Panc1 (cell line): ENCODE measurements at regions not wholly inside any gene's neighbourhood (a gene's known extent, or its start where the extent isn't known, plus 50 kb on each side); places are given as distances from the start of the nearest gene placed in this dataset.

Experiments
- ATAC-seq: fragments of 200-7000 bp; cut with Tn5 transposase; 2 replicates; pipeline ENCODE4 v1.9.1; 2020; ENCODE audit warnings: mild to moderate bottlenecking, moderate library complexity
- BruUV-seq: library from RNA; stranded (reverse); fragments of 400-500 nt; replicated peaks from 2 replicates; lab custom pipeline; 2021; lab: Mats Ljungman, UMichigan
- CTCF ChIA-PET: fragments of 300-600 bp; sonication (Branson Sonifier 250); formaldehyde crosslinking; loops from one replicate; lab custom pipeline; 2022; ENCODE audit warnings: antibody characterized with exemption; lab: Charles Lee
- POLR2A ChIA-PET: fragments of 300-600 bp; sonication (Branson Sonifier 250); formaldehyde crosslinking; loops from one replicate; lab custom pipeline; 2022; ENCODE audit warnings: antibody characterized with exemption; lab: Charles Lee
- DNase-seq: peaks from one replicate; pipeline ENCODE4 v3.0.0-alpha.2; 2010; ENCODE audit warnings: low read depth, low spot score
- H3K27ac ChIP-seq: 2 replicates; pipeline ENCODE4 v1.5.1; 2011; ENCODE audit warnings: mild to moderate bottlenecking, low read length, inconsistent platforms
- H3K27me3 ChIP-seq: fragments of 200-500 bp; sonication (Bioruptor generic); 2 replicates; pipeline ENCODE4 v1.6.0; 2014; ENCODE audit warnings: low read length, inconsistent platforms; ENCODE audit not compliant: control insufficient read depth, insufficient read depth
- H3K36me3 ChIP-seq: fragments of 200-500 bp; sonication (Bioruptor generic); 2 replicates; pipeline ENCODE4 v1.5.1; 2014; ENCODE audit warnings: inconsistent platforms, mild to moderate bottlenecking, low read length, moderate library complexity; ENCODE audit not compliant: control insufficient read depth, insufficient read depth
- H3K4me1 ChIP-seq: 2 replicates; pipeline ENCODE4 v1.5.1; 2011; ENCODE audit warnings: inconsistent platforms, mild to moderate bottlenecking, low read length, moderate library complexity; ENCODE audit not compliant: control insufficient read depth, insufficient read depth
- H3K4me3 ChIP-seq, 2 experiments: 2 replicates each; pipeline ENCODE4 v1.5.1; 2011 to 2012; ENCODE audit warnings: low read depth in 2 of 2, low read length in 2 of 2, mild to moderate bottlenecking in 2 of 2, inconsistent platforms in 1 of 2, moderate library complexity in 1 of 2
- H3K9me3 ChIP-seq: fragments of 200-500 bp; sonication (Bioruptor generic); 2 replicates; pipeline ENCODE4 v1.5.1; 2014; ENCODE audit warnings: low read depth, mild to moderate bottlenecking, inconsistent platforms, low read length, moderate library complexity; ENCODE audit not compliant: control insufficient read depth, insufficient read depth
- POLR2AphosphoS5 ChIP-seq: IDR thresholded peaks from 2 replicates; pipeline ENCODE4 v1.6.1; 2012; ENCODE audit warnings: mild to moderate bottlenecking, low read depth, low read length, moderate library complexity
- REST ChIP-seq, 2 experiments: IDR thresholded peaks; 2 replicates each; pipeline ENCODE4 v1.6.1; 2011 to 2012; ENCODE audit warnings: low read depth in 2 of 2, control low read depth in 1 of 2, low read length in 1 of 2, mild to moderate bottlenecking in 1 of 2, moderate library complexity in 1 of 2; ENCODE audit not compliant: insufficient read depth in 1 of 2
- SIN3A ChIP-seq: IDR thresholded peaks from 2 replicates; pipeline ENCODE4 v1.6.1; 2012; ENCODE audit warnings: low read depth, mild to moderate bottlenecking, low read length, moderate library complexity, borderline replicate concordance; ENCODE audit not compliant: insufficient read depth
- TCF7L2 ChIP-seq: IDR thresholded peaks from 2 replicates; pipeline ENCODE4 v1.6.1; 2011; ENCODE audit warnings: mild to moderate bottlenecking, low read depth, low read length, inconsistent platforms
- in situ Hi-C: cut with HindIII; loops from 2 replicates; pipeline ENCODE4 v1.10.0; 2016; ENCODE audit warnings: low sequenced_read_pairs, low pct_unique_long_range_greater_than_20kb
- intact Hi-C: fragments of 100-400 bp; cut with micrococcal nuclease; formaldehyde crosslinking; loops from one replicate; pipeline ENCODE4 v1.10.0; 2022; ENCODE audit not compliant: unreplicated experiment
- TF ChIP-seq, protein P1 (sequence below): fragments of 450-650 bp; IDR thresholded peaks from 2 replicates; pipeline ENCODE4 v1.5.1; 2017; ENCODE audit warnings: mild to moderate bottlenecking

- Histone ChIP-seq H3K9me3 (no peaks in the 10 kb centered on the region; the same call in 1 of the 2 replicates), H3K4me3 (no peak overlapping the region), H3K4me1 (no peaks in the 10 kb centered on the region), H3K27ac (no peak overlapping the region), H3K36me3 (no peaks in the 10 kb centered on the region), H3K27me3 (peaks cover 2% of the 10 kb centered on the region; the same call in 1 of the 2 replicates)
- intact Hi-C loops = no loop called here
- ATAC-seq (no peak), DNase-seq (no peak)
- BruUV-seq = no TSS peak
- ChIA-PET CTCF (no interaction called here), POLR2A (no interaction called here)
- in situ Hi-C loops = no loop called here
- TF ChIP-seq TCF7L2 = no peak
- no peak for TF ChIP-seq POLR2AphosphoS5
- no peak for TF ChIP-seq SIN3A
- TF ChIP-seq, protein P1, sequence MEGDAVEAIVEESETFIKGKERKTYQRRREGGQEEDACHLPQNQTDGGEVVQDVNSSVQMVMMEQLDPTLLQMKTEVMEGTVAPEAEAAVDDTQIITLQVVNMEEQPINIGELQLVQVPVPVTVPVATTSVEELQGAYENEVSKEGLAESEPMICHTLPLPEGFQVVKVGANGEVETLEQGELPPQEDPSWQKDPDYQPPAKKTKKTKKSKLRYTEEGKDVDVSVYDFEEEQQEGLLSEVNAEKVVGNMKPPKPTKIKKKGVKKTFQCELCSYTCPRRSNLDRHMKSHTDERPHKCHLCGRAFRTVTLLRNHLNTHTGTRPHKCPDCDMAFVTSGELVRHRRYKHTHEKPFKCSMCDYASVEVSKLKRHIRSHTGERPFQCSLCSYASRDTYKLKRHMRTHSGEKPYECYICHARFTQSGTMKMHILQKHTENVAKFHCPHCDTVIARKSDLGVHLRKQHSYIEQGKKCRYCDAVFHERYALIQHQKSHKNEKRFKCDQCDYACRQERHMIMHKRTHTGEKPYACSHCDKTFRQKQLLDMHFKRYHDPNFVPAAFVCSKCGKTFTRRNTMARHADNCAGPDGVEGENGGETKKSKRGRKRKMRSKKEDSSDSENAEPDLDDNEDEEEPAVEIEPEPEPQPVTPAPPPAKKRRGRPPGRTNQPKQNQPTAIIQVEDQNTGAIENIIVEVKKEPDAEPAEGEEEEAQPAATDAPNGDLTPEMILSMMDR = no peak
- no peak for TF ChIP-seq REST (IDR thresholded peaks at IDR 0.05; ENCODE audit: insufficient read depth in 1 of 2, low read depth in 2 of 2, low read length in 1 of 2)
These were observed 146.7 kb upstream of the MGMT start for GRCh38 chr10:129320340-129320739.

DNA sequence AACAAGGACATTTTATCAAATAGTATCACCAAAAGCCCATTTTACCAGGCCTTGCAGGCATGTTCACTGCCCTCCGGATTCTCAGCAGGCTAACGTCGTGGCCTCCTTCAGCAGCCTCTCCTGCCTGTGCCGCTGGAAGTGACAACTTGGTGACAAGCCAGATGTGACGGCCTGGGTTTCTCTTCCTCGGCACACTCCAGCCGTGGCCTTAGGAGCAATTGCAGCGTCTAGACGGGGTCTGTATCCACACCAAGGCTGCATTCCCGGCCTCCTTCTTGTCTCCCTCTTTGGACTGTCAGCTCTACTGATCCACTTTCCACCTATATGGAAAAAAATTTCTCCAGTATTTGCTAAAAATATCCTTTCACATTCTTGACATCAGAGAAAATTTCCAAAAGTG is 145.3 kb upstream of the MGMT start:
- DNase-seq (no peak), ATAC-seq (no peak)
- intact Hi-C loops = no loop called here
- in situ Hi-C loops = no loop called here
- Histone ChIP-seq H3K4me1 (no peaks in the 10 kb centered on the region), H3K27ac (no peak overlapping the region), H3K4me3 (no peak overlapping the region), H3K9me3 (no peaks in the 10 kb centered on the region; the same call in 1 of the 2 replicates), H3K27me3 (peaks cover 2% of the 10 kb centered on the region; the same call in 1 of the 2 replicates), H3K36me3 (no peaks in the 10 kb centered on the region)
- ChIA-PET POLR2A (no interaction called here), CTCF (no interaction called here)
- no TSS peak for BruUV-seq
- TF ChIP-seq, protein P1 = no peak
- TF ChIP-seq TCF7L2 = no peak
- TF ChIP-seq REST (IDR thresholded peaks at IDR 0.05; ENCODE audit: insufficient read depth in 1 of 2, low read depth in 2 of 2, low read length in 1 of 2) = no peak
- TF ChIP-seq SIN3A = no peak
- TF ChIP-seq POLR2AphosphoS5 = no peak
